ENCODE measurements at regions not wholly inside any gene's neighbourhood (a gene's known extent, or its start where the extent isn't known, plus 50 kb on each side); places are given as distances from the start of the nearest gene placed in this dataset.

DNA sequence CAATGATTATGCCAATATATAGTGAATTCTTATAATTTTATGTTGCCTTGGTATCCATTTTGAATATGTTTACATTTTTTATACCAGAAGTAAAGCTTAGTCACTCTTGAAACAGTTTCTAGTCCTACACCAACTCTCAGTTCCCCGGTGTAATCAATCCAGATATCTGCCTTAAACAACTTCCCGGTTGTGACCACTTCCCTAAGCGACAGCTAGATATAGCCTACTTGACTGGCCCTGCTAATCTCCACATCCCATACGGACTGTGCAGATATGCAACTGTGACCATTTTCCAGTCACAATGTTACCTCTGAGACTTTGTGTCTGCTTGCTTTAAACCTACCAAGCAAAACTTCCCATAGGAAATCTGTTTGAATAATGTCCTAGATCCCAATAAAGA lies 1551.5 kb upstream of the SEL1L start:
- TF ChIP-seq, protein P1, sequence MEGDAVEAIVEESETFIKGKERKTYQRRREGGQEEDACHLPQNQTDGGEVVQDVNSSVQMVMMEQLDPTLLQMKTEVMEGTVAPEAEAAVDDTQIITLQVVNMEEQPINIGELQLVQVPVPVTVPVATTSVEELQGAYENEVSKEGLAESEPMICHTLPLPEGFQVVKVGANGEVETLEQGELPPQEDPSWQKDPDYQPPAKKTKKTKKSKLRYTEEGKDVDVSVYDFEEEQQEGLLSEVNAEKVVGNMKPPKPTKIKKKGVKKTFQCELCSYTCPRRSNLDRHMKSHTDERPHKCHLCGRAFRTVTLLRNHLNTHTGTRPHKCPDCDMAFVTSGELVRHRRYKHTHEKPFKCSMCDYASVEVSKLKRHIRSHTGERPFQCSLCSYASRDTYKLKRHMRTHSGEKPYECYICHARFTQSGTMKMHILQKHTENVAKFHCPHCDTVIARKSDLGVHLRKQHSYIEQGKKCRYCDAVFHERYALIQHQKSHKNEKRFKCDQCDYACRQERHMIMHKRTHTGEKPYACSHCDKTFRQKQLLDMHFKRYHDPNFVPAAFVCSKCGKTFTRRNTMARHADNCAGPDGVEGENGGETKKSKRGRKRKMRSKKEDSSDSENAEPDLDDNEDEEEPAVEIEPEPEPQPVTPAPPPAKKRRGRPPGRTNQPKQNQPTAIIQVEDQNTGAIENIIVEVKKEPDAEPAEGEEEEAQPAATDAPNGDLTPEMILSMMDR (IDR thresholded peaks at IDR 0.05), result no peak
- no peak for TF ChIP-seq EP300 (IDR thresholded peaks at IDR 0.05)

All from sigmoid colon (tissue), 4 donors.